Activated CD4-positive, alpha-beta T cell treated with anti-CD3 and anti-CD28 coated beads for 36 hours (primary cell): ENCODE measurements at regions not wholly inside any gene's neighbourhood (a gene's known extent, or its start where the extent isn't known, plus 50 kb on each side); places are given as distances from the start of the nearest gene placed in this dataset.

Experiments used
- ATAC-seq: fragments of 200-7000 bp; cut with Tn5 transposase; one replicate; pipeline ENCODE4 v1.10.0; 2021; ENCODE audit warnings: mild to moderate bottlenecking, moderate library complexity
- CTCF ChIA-PET: fragments of 350-600 bp; sonication (Branson Sonifier 250); formaldehyde crosslinking; loops from one replicate; lab custom pipeline; 2021; ENCODE audit warnings: antibody characterized with exemption; lab: Charles Lee
- POLR2A ChIA-PET: fragments of 350-600 bp; sonication (Branson Sonifier 250); formaldehyde crosslinking; loops from one replicate; lab custom pipeline; 2021; ENCODE audit warnings: antibody characterized with exemption, inconsistent platforms; lab: Charles Lee
- DNase-seq: peaks from one replicate; pipeline ENCODE4 v3.0.0-alpha.2; 2020
- H3K27ac Mint-ChIP-seq: one replicate; pipeline ENCODE4 v1.8.0; 2021; ENCODE audit warnings: mixed read lengths
- H3K27me3 Mint-ChIP-seq: one replicate; pipeline ENCODE4 v1.8.0; 2021; ENCODE audit warnings: mixed read lengths
- H3K36me3 Mint-ChIP-seq: one replicate; pipeline ENCODE4 v1.8.0; 2021; ENCODE audit warnings: low read depth, mixed read lengths
- H3K4me1 Mint-ChIP-seq: one replicate; pipeline ENCODE4 v1.8.0; 2021; ENCODE audit warnings: mixed read lengths
- H3K4me3 Mint-ChIP-seq: one replicate; pipeline ENCODE4 v1.8.0; 2021; ENCODE audit warnings: mild to moderate bottlenecking, moderate library complexity, mixed read lengths
- H3K9me3 Mint-ChIP-seq: one replicate; pipeline ENCODE4 v1.8.0; 2021; ENCODE audit warnings: low read depth, mixed read lengths
- intact Hi-C, 2 experiments: fragments of 100-400 bp; cut with DNase I in 1 of 2; cut with micrococcal nuclease in 1 of 2; formaldehyde crosslinking; loops; one replicate each; pipeline versions ENCODE4 v1.14.2 to v1.15.1; 2022 to 2024; cut with DNase I, micrococcal nuclease

DNA sequence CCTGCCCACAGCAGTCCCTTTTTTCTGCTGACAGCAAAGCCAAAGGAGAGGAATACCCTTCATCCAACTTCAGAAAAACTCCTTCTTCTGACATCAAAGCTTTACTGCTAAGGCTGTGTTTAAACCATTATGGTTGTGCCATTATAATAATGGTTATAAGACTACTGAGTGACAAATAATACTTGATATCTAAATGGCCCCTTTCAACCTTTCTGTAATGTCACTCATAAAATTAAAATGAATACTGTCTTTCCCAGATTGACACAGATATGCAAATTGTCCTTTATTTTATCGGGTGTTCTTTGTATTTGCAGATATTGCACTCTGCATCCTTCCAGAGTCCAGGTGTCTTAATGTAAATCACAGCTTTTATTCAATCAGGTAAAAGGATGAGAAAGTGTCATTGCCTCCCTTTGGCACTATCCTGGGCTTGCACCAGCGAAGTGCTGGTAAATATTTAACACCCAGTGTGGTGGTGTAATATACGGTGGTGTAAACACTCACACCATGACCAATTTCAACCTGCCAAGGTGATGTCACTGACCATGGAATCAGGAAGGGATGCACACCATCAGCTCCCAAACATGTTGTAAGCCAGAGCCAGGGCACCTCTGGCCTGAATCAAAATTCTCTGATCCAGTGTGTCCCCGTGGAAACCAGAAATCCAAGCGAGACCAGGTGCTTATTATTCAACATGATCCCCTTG, 139.4 kb upstream of the TENM3 start:
- no peaks in the 10 kb centered on the region for H3K36me3 Mint-ChIP-seq
- DNase-seq (no peak), ATAC-seq (no peak)
- H3K27ac Mint-ChIP-seq = no peak overlapping the region
- no peaks in the 10 kb centered on the region for H3K9me3 Mint-ChIP-seq
- H3K4me3 Mint-ChIP-seq = no peak overlapping the region
- ChIA-PET POLR2A (no interaction called here), CTCF (no interaction called here)
- no peaks in the 10 kb centered on the region for H3K4me1 Mint-ChIP-seq
- no peaks in the 10 kb centered on the region for H3K27me3 Mint-ChIP-seq
- intact Hi-C loops = no loop called here

DNA sequence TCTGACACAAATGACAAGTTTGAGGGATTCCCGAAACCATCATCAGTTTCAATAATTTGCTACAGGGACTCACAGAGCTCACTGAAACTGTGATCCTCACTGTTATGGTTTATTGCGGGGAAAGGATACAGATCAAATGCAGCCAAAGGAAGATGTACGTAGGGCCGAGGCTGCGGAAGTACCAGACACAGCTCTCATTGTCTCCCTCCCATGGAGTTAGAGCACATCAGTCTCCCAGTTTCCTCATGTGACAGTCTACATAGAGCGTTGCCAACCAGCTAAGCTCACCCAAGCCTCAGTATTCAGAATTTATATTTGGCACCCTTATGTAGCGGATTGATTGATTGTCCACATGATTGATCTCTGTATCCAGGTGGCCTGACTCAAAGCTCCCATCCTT, 137.8 kb upstream of the TENM3 start:
- DNase-seq (no peak), ATAC-seq (no peak)
- Mint-ChIP-seq H3K27ac (no peak overlapping the region), H3K9me3 (peaks cover 2% of the 10 kb centered on the region), H3K4me3 (no peak overlapping the region), H3K4me1 (no peaks in the 10 kb centered on the region), H3K36me3 (no peaks in the 10 kb centered on the region), H3K27me3 (peaks cover 2% of the 10 kb centered on the region)
- intact Hi-C loops = no loop called here
- ChIA-PET POLR2A (no interaction called here), CTCF (no interaction called here)

DNA sequence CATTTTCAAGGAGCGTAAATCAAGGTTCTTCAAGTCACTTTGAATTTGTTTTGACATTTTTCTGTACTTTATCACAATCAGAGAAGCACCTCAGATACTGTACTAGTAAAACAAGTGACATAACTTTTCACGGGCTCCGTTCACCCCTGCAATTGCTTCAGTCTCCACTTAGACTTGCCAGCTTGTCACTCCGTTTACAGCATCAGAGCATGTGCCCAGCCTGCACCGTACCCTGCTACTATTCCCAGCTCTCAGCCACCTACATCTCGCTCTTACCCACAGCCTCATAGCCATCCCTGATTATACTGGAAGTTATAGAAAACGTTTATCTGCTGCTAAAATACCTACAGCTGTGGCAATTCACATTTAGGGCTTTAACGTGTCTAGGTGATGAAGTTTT, 135.3 kb upstream of the TENM3 start:
- H3K4me1 Mint-ChIP-seq = no peaks in the 10 kb centered on the region
- no peak for ATAC-seq
- DNase-seq = no peak
- peaks cover 2% of the 10 kb centered on the region for H3K27me3 Mint-ChIP-seq
- H3K4me3 Mint-ChIP-seq = no peak overlapping the region
- CTCF ChIA-PET = no interaction called here
- intact Hi-C loops = no loop called here
- H3K27ac Mint-ChIP-seq = no peak overlapping the region
- H3K36me3 Mint-ChIP-seq = no peaks in the 10 kb centered on the region
- POLR2A ChIA-PET = no interaction called here
- H3K9me3 Mint-ChIP-seq = peaks cover 2% of the 10 kb centered on the region

DNA sequence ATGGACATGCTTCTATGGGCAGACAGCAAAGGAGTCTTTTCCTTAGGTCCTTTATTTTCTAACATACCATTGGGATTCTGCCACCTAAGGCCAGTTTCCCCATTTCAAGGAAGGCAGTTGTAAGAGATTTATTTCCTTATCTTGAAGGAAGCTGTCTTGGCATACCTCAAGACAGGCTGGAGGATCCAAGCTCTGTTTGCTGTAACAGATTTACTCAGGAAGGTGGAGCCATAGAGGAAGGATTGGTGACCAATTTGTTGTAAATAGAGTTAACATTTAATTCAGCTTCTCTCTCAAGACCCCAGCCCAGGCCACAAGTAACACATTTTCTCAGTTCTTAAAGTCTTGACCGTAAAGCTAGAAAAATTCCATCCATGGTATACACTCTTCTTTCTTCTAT, 131.6 kb upstream of the TENM3 start:
- Mint-ChIP-seq H3K9me3 (peaks cover 2% of the 10 kb centered on the region), H3K36me3 (no peaks in the 10 kb centered on the region), H3K4me1 (no peaks in the 10 kb centered on the region), H3K27me3 (peaks cover 2% of the 10 kb centered on the region), H3K27ac (no peak overlapping the region), H3K4me3 (no peak overlapping the region)
- ChIA-PET CTCF (no interaction called here), POLR2A (no interaction called here)
- intact Hi-C loops = no loop called here
- no peak for DNase-seq
- no peak for ATAC-seq

DNA sequence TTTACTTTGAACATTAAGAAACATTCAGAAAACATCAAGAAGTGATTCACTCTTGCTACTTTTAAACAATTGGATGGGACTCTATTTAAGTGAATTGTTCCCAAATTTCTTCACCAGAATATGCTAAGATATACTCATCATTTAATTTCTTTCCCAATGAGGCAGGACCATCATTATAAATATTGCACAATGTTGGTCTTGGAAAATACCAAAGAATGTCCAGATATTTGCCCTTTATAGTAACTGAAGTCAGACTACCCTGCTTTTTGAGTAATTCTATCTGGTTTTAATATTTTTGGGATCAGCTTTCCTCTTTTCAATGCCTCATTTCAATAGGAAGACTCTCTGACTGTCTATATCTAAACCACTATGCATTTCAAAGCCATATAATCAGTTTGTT, 129.4 kb upstream of the TENM3 start:
- intact Hi-C loops = no loop called here
- H3K27me3 Mint-ChIP-seq = peaks cover 2% of the 10 kb centered on the region
- H3K4me1 Mint-ChIP-seq = no peaks in the 10 kb centered on the region
- ATAC-seq (no peak), DNase-seq (no peak)
- H3K4me3 Mint-ChIP-seq = no peak overlapping the region
- H3K9me3 Mint-ChIP-seq = peaks cover 8% of the 10 kb centered on the region
- POLR2A ChIA-PET = no interaction called here
- H3K27ac Mint-ChIP-seq = no peak overlapping the region
- CTCF ChIA-PET = interaction anchor here (0.6 kb wide), 1 partner anchor 97 kb away, joined by 3 read pairs; no protein-coding TSS in a partner anchor
- H3K36me3 Mint-ChIP-seq = no peaks in the 10 kb centered on the region

DNA sequence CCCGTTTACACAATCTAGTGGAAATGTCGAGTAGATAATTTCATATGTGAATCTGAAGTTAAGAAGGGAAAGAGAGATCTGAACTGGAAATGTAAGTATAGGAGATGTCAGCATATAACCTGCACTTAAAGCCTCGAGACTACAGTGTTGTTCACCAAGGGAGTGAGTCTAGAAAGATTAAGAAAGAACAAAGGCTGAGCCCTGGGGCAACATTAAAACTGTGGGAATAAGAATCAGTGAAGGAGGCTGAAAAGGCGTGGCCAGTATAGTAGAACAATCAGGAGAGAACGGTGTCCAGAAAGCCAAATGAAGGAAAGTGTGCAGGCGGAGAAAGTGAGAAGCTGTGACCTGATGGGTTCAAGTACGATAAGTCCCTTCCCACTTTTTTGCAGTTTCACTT, 118.8 kb upstream of the TENM3 start:
- POLR2A ChIA-PET = no interaction called here
- Mint-ChIP-seq H3K27me3 (no peaks in the 10 kb centered on the region), H3K4me1 (no peaks in the 10 kb centered on the region), H3K9me3 (peaks cover 27% of the 10 kb centered on the region), H3K27ac (no peak overlapping the region), H3K4me3 (no peak overlapping the region), H3K36me3 (no peaks in the 10 kb centered on the region)
- no peak for DNase-seq
- CTCF ChIA-PET = no interaction called here
- intact Hi-C loops = no loop called here
- ATAC-seq = no peak

DNA sequence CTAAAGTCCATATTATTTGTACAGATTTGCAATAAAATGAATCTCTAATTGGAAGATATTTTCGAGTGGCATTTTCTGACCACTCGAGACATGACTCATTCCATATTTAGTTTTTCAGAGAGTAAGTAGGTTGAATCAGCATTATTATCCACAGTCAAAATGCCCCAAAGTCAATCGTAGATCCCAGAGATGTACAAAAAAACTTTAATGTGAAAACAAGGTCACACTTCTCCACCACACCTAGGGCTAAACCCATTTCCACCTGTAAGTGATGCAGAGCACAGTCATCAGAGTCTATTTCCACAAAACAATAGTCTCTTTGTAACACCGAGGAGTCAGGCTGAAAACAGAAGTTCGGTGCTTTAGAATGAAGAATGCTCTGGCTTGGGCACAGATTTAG, 117.1 kb upstream of the TENM3 start:
- POLR2A ChIA-PET = no interaction called here

DNA sequence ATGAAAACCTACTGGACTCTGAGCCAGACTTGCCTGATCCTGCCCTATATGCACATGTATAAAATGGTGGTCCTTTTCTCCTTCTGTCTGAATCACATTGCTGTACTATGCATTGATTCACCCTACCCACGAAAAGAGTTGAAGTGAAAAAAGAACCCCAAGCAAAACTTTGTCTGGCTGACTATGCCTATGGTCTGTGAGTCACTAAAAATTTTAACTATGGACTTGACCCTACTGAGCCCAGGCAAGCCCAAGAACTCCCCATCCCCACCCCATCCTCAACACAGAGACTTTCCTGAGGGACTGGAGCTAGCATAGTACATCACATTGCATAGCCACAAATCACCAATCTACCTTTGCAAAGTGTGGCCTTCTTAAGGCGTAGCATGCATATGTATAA, 116.6 kb upstream of the TENM3 start:
- ATAC-seq (no peak), DNase-seq (no peak)
- H3K27ac Mint-ChIP-seq = no peak overlapping the region
- ChIA-PET CTCF (no interaction called here), POLR2A (no interaction called here)
- no peaks in the 10 kb centered on the region for H3K36me3 Mint-ChIP-seq
- intact Hi-C loops = no loop called here
- peaks cover 20% of the 10 kb centered on the region for H3K9me3 Mint-ChIP-seq
- no peaks in the 10 kb centered on the region for H3K27me3 Mint-ChIP-seq
- no peak overlapping the region for H3K4me3 Mint-ChIP-seq
- H3K4me1 Mint-ChIP-seq = no peaks in the 10 kb centered on the region

More for the DNA sequence above, 117.1 kb upstream of the TENM3 start:
- CTCF ChIA-PET = no interaction called here
- ATAC-seq = no peak
- H3K27ac Mint-ChIP-seq = no peak overlapping the region
- H3K27me3 Mint-ChIP-seq = no peaks in the 10 kb centered on the region
- H3K9me3 Mint-ChIP-seq = peaks cover 21% of the 10 kb centered on the region
- intact Hi-C loops = no loop called here
- no peak overlapping the region for H3K4me3 Mint-ChIP-seq
- H3K4me1 Mint-ChIP-seq = no peaks in the 10 kb centered on the region
- no peaks in the 10 kb centered on the region for H3K36me3 Mint-ChIP-seq
- no peak for DNase-seq

DNA sequence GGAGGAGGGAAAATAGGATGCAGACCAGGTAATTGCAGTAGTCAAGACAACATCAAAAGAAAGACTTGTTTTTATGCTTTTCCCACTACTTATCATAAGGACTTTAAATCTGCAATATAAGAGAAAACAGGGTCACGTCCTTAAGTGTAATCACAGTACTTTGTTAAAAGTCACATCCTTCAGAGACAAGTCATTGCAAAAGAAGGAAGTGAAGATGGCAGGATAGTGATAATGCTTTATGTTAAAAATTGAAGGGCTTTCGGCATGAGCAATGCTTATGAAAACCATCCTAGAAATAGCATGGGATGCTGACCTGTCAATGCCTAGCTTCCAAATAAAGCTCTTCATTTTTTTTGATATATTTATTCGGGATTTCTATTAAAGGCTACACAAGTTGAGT, 110.2 kb upstream of the TENM3 start:
- POLR2A ChIA-PET = no interaction called here
- CTCF ChIA-PET = no interaction called here
- Mint-ChIP-seq H3K27ac (no peak overlapping the region), H3K9me3 (no peaks in the 10 kb centered on the region), H3K4me3 (no peak overlapping the region), H3K4me1 (no peaks in the 10 kb centered on the region), H3K27me3 (peaks cover 18% of the 10 kb centered on the region), H3K36me3 (no peaks in the 10 kb centered on the region)
- ATAC-seq (no peak), DNase-seq (no peak)
- intact Hi-C loops = no loop called here

DNA sequence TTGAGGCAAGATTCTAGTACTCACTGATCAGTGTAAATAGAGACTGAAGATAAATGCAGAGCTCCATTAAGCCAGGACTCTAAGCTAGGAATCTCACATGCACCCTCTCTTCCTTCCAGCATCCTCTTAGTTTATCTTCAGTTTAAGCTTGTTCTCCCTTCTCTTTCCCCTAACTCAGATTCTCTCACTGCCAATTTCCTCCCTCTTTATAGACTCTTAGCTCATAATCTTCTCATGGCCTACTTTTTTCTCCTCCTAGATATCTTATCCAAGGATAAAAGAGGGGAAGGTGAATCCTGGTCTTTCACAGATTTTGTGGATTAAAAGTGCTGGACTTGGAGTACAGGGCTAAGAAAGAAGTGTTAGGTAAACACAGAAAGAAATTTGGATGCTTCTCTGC, 108.9 kb upstream of the TENM3 start:
- intact Hi-C loops = no loop called here
- H3K9me3 Mint-ChIP-seq = no peaks in the 10 kb centered on the region
- H3K4me3 Mint-ChIP-seq = no peak overlapping the region
- no peak for ATAC-seq
- no peak for DNase-seq
- POLR2A ChIA-PET = no interaction called here
- no peaks in the 10 kb centered on the region for H3K36me3 Mint-ChIP-seq
- CTCF ChIA-PET = no interaction called here
- no peaks in the 10 kb centered on the region for H3K4me1 Mint-ChIP-seq
- peaks cover 25% of the 10 kb centered on the region for H3K27me3 Mint-ChIP-seq
- no peak overlapping the region for H3K27ac Mint-ChIP-seq

DNA sequence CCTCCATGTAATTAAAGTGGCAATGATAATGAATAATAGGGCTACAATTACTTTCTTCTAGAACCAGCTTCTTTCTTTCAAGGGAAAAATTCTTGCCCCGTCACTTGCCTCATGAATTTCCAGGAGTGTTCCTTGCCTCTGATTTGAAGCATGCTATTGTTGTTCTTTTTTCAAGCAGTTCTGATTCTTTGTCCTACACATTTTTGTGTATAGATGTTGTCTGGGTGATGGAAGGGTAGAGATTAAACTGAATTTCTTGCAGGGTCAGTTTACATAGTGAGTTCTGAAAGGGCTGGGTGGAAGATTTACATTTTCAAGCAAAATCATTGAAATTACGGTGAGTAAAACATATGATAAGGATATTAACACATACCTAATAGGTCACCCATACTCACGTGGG, 107.0 kb upstream of the TENM3 start:
- Mint-ChIP-seq H3K36me3 (no peaks in the 10 kb centered on the region), H3K27me3 (peaks cover 36% of the 10 kb centered on the region), H3K4me3 (no peak overlapping the region), H3K4me1 (no peaks in the 10 kb centered on the region), H3K9me3 (no peaks in the 10 kb centered on the region), H3K27ac (no peak overlapping the region)
- ATAC-seq = no peak
- no peak for DNase-seq
- ChIA-PET POLR2A (no interaction called here), CTCF (interaction anchor here (0.5 kb wide), 1 partner anchor 32 kb away, joined by 3 read pairs; no protein-coding TSS in a partner anchor)
- intact Hi-C loops = no loop called here

DNA sequence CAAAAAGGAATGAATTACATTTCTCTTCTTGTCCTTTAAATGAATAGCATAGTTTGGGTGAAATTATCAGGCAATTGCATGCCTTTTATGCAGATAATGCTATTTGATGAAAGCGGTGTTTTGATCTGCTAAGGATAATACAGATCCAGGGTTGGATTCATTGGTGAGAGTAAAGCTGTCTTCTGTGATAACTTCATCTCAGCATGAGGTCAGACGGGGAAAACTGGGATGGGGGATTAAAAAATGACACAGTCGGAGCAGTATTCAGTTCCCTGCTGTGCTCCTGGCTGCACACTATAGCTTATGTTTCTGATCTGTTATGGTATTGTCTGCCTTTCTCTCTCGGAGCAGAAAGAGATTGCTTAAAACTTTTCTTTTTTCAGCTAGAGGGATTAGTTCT, 105.9 kb upstream of the TENM3 start:
- H3K9me3 Mint-ChIP-seq = no peaks in the 10 kb centered on the region
- H3K4me1 Mint-ChIP-seq = no peaks in the 10 kb centered on the region
- H3K36me3 Mint-ChIP-seq = no peaks in the 10 kb centered on the region
- H3K27ac Mint-ChIP-seq = no peak overlapping the region
- ChIA-PET POLR2A (interaction anchor here (0.7 kb wide), 1 partner anchor 48 kb away, joined by 3 read pairs; no protein-coding TSS in a partner anchor), CTCF (no interaction called here)
- H3K4me3 Mint-ChIP-seq = no peak overlapping the region
- intact Hi-C loops = no loop called here
- H3K27me3 Mint-ChIP-seq = peaks cover 46% of the 10 kb centered on the region
- DNase-seq (no peak), ATAC-seq (no peak)
